ENCODE measurements at regions not wholly inside any gene's neighbourhood (a gene's known extent, or its start where the extent isn't known, plus 50 kb on each side); places are given as distances from the start of the nearest gene placed in this dataset.

DNA sequence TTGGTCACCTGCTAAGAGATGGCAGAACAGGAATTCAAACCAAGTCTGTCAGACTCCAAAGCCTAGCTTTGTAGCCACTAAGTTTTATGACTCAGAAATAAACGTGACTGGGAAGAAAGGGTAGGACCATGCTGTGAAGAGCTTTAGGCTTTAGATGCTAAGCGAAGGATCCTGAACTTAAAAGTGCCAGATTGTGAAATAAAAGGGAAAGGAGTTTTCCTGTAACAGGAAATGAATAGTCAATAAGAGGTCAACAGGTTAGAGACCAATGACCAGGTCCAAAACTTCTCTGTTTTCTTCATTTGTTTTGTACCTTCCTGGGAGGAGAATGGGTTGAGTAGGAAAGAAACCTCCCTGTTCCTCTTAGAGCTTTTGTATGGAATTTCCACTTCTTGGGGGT, 98.8 kb upstream of the EOLA2 start:
- Histone ChIP-seq H3K4me1 (peaks cover 0 to 6% (median 0%) of the 10 kb centered on the region in 4 donors), H3K27me3 (no peaks in the 10 kb centered on the region), H3K27ac (no peak overlapping the region), H3K36me3 (no peaks in the 10 kb centered on the region), H3K9me3 (no peaks in the 10 kb centered on the region), H3K4me3 (no peak overlapping the region)
- DNase-seq, result no peak
- WGBS, 2 donors, result 55 to 58% methylated on average over 2 of the region's 2 CpGs
- no peak for TF ChIP-seq POLR2A (IDR thresholded peaks at IDR 0.05)
- no peak for TF ChIP-seq EP300 (IDR thresholded peaks at IDR 0.05)
- no peak for TF ChIP-seq POLR2AphosphoS5 (IDR thresholded peaks at IDR 0.05)
- TF ChIP-seq CTCF (IDR thresholded peaks at IDR 0.05), result no peak
- intact Hi-C loops (cut with DNase I), result no loop called here

DNA sequence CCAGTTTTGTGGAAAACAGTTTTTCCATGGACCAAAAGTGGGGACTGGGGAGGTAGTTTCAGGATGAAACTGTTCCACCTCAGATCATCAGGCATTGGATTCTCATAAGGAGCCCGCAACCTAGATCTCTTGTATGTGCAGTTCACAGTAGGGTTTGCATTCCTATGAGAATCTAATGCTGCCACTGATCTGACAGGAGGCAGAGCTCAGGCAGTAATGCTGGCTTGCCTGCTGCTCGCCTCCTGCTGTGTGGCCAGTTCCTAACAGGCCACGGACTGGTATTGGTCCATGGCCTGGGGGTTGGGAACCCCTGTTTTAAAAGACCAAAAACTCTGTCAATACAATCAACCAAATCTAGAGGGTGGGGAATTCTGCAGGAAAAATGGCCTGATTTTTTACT, 100.0 kb upstream of the EOLA2 start:
- WGBS, 2 donors, result 78 to 90% methylated on average over 3 of the region's 3 CpGs
- H3K36me3 ChIP-seq, result no peaks in the 10 kb centered on the region
- no peaks in the 10 kb centered on the region for H3K4me1 ChIP-seq
- intact Hi-C loops (cut with DNase I), result no loop called here
- no peaks in the 10 kb centered on the region for H3K9me3 ChIP-seq
- no peak overlapping the region for H3K27ac ChIP-seq
- H3K27me3 ChIP-seq, result no peaks in the 10 kb centered on the region
- no peak for TF ChIP-seq EP300 (IDR thresholded peaks at IDR 0.05)
- no peak for TF ChIP-seq POLR2AphosphoS5 (IDR thresholded peaks at IDR 0.05)
- no peak for TF ChIP-seq POLR2A (IDR thresholded peaks at IDR 0.05)
- TF ChIP-seq CTCF (IDR thresholded peaks at IDR 0.05), result no peak
- DNase-seq, result no peak
- H3K4me3 ChIP-seq, result no peak overlapping the region

- intact Hi-C loops (cut with DNase I), result no loop called here
- no peaks in the 10 kb centered on the region for H3K36me3 ChIP-seq
- no peaks in the 10 kb centered on the region for H3K27me3 ChIP-seq
- no peak overlapping the region for H3K27ac ChIP-seq
- WGBS, 2 donors, result 82 to 95% methylated on average over 1 of the region's 1 CpG
- no peaks in the 10 kb centered on the region for H3K4me1 ChIP-seq
- H3K9me3 ChIP-seq, result no peaks in the 10 kb centered on the region
- no peak overlapping the region for H3K4me3 ChIP-seq
- DNase-seq, result no peak
- TF ChIP-seq POLR2AphosphoS5 (IDR thresholded peaks at IDR 0.05) (no peak), EP300 (IDR thresholded peaks at IDR 0.05) (no peak), CTCF (IDR thresholded peaks at IDR 0.05) (no peak), POLR2A (IDR thresholded peaks at IDR 0.05) (no peak)
These were observed 100.8 kb upstream of the EOLA2 start for GRCh38 chrX:150038986-150039599.

DNA sequence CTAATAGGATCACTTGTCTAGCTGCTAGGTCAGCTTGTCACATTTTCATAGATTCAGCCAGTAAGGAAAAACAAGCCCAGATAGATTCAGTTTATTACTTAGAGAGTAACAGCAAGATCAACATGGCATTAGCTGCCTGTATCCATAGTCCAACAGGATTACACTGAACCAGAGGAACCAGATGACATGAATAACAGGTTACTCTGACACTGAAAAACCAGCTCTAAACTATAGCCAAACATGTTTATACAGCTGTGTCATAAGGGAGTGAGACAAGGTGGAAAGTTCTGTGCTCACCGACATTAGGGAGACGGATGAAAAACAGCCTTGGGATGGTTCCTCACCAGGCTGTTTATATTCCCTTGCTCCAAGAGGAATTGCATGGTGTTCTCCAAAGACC, 102.9 kb upstream of the EOLA2 start:
- WGBS, 2 donors, result 84 to 87% methylated on average over 2 of the region's 2 CpGs
- Histone ChIP-seq H3K9me3 (no peaks in the 10 kb centered on the region), H3K4me3 (no peak overlapping the region), H3K27ac (no peak overlapping the region), H3K27me3 (no peaks in the 10 kb centered on the region), H3K36me3 (no peaks in the 10 kb centered on the region), H3K4me1 (no peaks in the 10 kb centered on the region)
- DNase-seq, result no peak
- intact Hi-C loops (cut with DNase I), result no loop called here
- no peak for TF ChIP-seq EP300 (IDR thresholded peaks at IDR 0.05)
- TF ChIP-seq POLR2A (IDR thresholded peaks at IDR 0.05), result no peak
- TF ChIP-seq CTCF (IDR thresholded peaks at IDR 0.05), result no peak

- 47 to 49% methylated on average over 2 of the region's 2 CpGs for WGBS, 2 donors
- Histone ChIP-seq H3K4me3 (no peak overlapping the region), H3K27ac (no peak overlapping the region), H3K27me3 (no peaks in the 10 kb centered on the region), H3K4me1 (no peaks in the 10 kb centered on the region), H3K36me3 (no peaks in the 10 kb centered on the region), H3K9me3 (no peaks in the 10 kb centered on the region)
- intact Hi-C loops (cut with DNase I), result no loop called here
- no peak for DNase-seq
- TF ChIP-seq POLR2AphosphoS5 (IDR thresholded peaks at IDR 0.05), result no peak
- TF ChIP-seq EP300 (IDR thresholded peaks at IDR 0.05), result no peak
- no peak for TF ChIP-seq CTCF (IDR thresholded peaks at IDR 0.05)
- no peak for TF ChIP-seq POLR2A (IDR thresholded peaks at IDR 0.05)
These were observed 106.3 kb upstream of the EOLA2 start for GRCh38 chrX:150044556-150044955.
